ENCODE measurements at regions not wholly inside any gene's neighbourhood (a gene's known extent, or its start where the extent isn't known, plus 50 kb on each side); places are given as distances from the start of the nearest gene placed in this dataset.

GRCh38 chr12:125324861-125325490 is 259.7 kb downstream of the AACS start:
- TF ChIP-seq, protein P1, sequence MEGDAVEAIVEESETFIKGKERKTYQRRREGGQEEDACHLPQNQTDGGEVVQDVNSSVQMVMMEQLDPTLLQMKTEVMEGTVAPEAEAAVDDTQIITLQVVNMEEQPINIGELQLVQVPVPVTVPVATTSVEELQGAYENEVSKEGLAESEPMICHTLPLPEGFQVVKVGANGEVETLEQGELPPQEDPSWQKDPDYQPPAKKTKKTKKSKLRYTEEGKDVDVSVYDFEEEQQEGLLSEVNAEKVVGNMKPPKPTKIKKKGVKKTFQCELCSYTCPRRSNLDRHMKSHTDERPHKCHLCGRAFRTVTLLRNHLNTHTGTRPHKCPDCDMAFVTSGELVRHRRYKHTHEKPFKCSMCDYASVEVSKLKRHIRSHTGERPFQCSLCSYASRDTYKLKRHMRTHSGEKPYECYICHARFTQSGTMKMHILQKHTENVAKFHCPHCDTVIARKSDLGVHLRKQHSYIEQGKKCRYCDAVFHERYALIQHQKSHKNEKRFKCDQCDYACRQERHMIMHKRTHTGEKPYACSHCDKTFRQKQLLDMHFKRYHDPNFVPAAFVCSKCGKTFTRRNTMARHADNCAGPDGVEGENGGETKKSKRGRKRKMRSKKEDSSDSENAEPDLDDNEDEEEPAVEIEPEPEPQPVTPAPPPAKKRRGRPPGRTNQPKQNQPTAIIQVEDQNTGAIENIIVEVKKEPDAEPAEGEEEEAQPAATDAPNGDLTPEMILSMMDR (IDR thresholded peaks at IDR 0.05; ENCODE audit: insufficient read depth, low read depth, low read length): no peak
- H3K4me3 ChIP-seq (ENCODE audit: low read depth, low read length): no peak overlapping the region
- no peak for DNase-seq (ENCODE audit: low read depth)

DNA sequence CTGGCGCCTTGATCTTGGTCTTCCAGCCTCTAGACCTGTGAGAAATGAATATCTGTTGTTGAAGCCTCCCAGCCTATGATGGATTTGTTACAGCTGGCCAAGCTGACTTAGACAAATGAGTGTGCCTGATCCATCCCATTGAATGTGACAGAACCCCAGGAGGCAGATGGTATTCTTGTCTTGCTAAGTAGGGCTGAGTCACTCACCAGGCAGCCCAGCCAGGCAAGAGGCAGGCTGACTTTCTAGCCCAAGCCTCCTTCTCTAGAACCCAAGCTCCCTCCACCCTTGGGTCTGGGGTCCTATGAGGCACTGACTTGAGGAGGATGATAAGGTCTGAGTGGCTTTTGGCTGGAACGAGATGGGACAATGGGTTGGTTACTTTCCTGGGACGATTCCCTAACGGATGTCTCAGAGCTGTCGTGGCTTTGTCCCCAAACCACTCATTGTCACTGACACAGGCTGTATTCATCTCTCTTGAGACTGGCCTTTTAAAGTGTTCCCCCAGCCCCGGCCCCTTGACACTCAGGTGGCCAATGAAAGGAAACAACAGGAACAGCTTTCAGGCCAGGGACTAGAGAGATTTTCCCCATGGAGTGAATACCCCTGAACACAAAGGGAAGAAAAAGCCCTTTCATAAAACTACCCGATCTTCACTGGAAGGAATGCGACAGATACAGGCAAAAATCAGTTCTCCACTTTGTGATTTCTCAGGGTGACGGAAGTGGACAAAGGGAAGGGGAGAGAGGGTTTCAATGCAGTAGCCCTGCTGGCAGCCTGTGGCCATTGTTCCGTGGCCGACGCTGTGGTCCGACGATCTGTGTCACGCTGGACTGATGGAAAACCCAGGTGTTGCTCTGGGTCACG is 264.2 kb downstream of the AACS start:
- DNase-seq (ENCODE audit: low read depth): no peak
- TF ChIP-seq, protein P1 (IDR thresholded peaks at IDR 0.05; ENCODE audit: insufficient read depth, low read depth, low read length): no peak
- H3K4me3 ChIP-seq (ENCODE audit: low read depth, low read length): no peak overlapping the region

DNA sequence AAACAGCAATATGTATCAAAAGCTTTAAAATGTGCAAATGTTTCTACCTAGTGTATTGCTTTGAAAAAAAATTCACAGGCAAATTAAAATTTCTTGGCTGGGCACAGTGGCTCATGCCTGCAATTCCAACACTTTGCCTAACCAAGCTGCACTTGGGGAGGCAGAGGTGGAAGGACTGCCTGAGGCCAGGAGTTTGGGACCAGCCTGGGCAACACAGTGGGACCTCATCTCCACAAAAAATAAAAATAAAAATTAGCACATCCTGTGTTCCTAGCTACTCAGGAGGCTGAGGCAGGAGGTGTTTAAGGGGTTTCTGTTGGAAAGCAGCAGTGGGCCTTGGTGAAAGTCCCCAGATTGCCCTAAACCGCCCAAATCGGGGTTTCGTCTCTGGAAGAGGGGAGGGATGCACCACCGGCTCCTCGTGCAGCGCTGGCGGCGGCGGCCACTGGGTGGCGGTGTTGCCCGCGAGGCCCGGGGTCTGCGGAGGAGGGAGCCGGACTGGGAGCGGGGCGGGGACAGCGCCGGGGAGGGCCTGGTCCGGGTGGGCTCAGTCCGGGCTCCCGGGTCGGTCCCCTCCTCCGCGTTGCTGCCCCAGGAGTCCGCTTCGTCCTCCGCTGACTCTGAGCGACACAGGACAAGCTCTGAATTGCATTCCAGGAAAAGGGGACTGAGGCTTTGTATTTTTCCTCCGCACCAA is 265.6 kb downstream of the AACS start:
- DNase-seq (ENCODE audit: low read depth): peak; percentile 16
- peak overlapping the region; percentile 50 for H3K4me3 ChIP-seq (ENCODE audit: low read depth, low read length)
- TF ChIP-seq, protein P1 (IDR thresholded peaks at IDR 0.05; ENCODE audit: insufficient read depth, low read depth, low read length): peak; percentile 71

DNA sequence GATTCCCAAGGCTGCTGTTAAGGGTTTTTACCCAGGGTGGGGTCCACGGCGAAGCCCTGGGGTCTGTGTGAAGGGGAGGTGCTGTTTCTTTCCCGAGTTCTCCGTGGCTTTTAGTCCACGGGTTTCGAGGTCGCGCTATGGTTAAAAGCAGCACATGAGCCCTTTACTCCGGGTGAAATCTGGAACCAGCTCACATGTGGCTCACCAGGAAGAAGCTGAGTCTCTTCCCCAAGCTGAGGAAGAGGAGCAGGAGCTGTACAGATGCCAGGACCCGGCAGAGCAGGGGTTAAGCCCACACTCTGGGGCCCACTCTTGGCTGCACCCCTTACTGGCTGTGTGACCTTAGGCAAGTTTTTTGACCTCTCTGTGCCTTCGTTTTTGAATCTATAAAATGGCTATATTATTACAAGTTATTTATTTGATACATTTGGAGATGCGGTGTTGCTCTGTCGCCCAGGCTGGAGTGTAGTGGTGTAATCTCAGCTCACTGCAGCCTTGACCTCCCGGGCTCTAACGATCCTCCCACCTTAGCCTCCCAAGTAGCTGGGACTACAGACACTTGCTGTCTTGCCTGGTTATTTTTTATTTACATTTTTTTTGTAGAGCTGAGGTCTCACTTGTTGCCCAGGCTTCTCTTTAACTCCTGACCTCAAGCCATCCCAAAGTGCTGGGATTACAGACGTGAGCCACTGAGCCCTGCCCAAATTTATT is 266.3 kb downstream of the AACS start:
- TF ChIP-seq, protein P1 (IDR thresholded peaks at IDR 0.05; ENCODE audit: insufficient read depth, low read depth, low read length): no peak
- H3K4me3 ChIP-seq (ENCODE audit: low read depth, low read length): peak overlapping the region; percentile 50
- DNase-seq (ENCODE audit: low read depth): no peak

DNA sequence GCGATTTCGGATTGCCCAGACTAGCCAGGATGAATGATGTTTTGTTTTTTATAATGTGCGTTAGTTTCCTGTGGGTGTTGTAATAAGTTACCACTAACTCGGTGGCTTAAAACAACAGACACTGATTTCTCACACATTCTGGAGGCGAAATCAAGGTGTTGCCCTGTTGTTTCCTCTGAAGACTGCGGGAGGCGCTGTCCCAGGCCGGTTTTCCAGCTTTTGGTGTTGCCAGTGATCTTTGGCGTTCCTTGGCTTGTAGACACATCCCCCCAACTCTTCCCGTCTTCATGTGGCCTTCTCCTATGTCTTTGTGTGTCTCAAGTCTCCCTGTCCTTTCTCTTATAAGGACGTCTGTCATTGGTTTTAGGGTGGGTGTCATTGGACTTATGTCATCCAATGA is 267.7 kb downstream of the AACS start:
- TF ChIP-seq, protein P1 (IDR thresholded peaks at IDR 0.05; ENCODE audit: insufficient read depth, low read depth, low read length): no peak
- H3K4me3 ChIP-seq (ENCODE audit: low read depth, low read length): no peak overlapping the region
- no peak for DNase-seq (ENCODE audit: low read depth)

DNA sequence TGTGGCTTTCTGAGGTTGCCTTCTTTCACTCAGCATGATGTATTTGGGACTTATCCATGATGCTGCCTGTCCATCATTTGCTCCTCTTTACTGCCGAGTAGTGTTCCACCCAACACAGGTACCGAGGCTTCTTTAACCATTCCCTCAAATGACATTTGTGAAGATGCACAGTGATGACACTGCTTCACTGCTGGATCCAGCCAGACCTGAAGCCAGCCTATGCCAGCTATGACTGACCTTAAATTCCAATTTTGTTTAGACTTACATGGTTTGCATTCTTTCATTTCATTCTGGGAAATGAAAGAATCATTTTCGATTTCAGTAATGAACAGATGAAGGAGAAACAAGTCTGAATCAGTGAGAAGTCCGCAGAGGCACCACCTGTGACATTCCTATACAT is 271.0 kb downstream of the AACS start:
- TF ChIP-seq, protein P1 (IDR thresholded peaks at IDR 0.05; ENCODE audit: insufficient read depth, low read depth, low read length): no peak
- no peak for DNase-seq (ENCODE audit: low read depth)

More for the DNA sequence above, 271.0 kb downstream of the AACS start:
- no peak overlapping the region for H3K4me3 ChIP-seq (ENCODE audit: low read depth, low read length)
